ENCODE measurements at regions not wholly inside any gene's neighbourhood (a gene's known extent, or its start where the extent isn't known, plus 50 kb on each side); places are given as distances from the start of the nearest gene placed in this dataset.

GRCh38 chr10:21304608-21305007 is 220.9 kb downstream of the SKIDA1 start:
- POLR2A ChIA-PET: interaction anchor here (1.6 kb wide), 1 partner anchor 11 kb away, joined by 3 read pairs; no protein-coding TSS in a partner anchor
- Mint-ChIP-seq H3K27me3 (ENCODE audit: insufficient read depth, unreplicated experiment) (no peaks in the 10 kb centered on the region), H3K4me1 (ENCODE audit: insufficient read depth, unreplicated experiment) (peaks cover 11% of the 10 kb centered on the region), H3K27ac (ENCODE audit: low read depth, unreplicated experiment) (no peak overlapping the region), H3K9me3 (ENCODE audit: unreplicated experiment) (no peaks in the 10 kb centered on the region), H3K4me3 (ENCODE audit: unreplicated experiment) (no peak overlapping the region), H3K36me3 (ENCODE audit: insufficient read depth, unreplicated experiment) (no peaks in the 10 kb centered on the region)
- no peak for TF ChIP-seq CTCF (IDR thresholded peaks at IDR 0.05; ENCODE audit: unreplicated experiment)
- DNase-seq (ENCODE audit: unreplicated experiment): no peak
- CTCF ChIA-PET: no interaction called here
- BruUV-seq (replicated peaks): no TSS peak
- intact Hi-C loops (cut with micrococcal nuclease): no loop called here

- Mint-ChIP-seq H3K27ac (ENCODE audit: low read depth, unreplicated experiment) (no peak overlapping the region), H3K4me3 (ENCODE audit: unreplicated experiment) (no peak overlapping the region)
Observed at GRCh38 chr10:21304198-21304597, 221.3 kb downstream of the SKIDA1 start.

GRCh38 chr10:21300551-21300950 is 224.9 kb downstream of the SKIDA1 start:
- no peak for TF ChIP-seq CTCF (IDR thresholded peaks at IDR 0.05; ENCODE audit: unreplicated experiment)
- CTCF ChIA-PET: interaction anchor here (0.6 kb wide), 2 partner anchors 29 to 58 kb away, joined by 3 read pairs; no protein-coding TSS in a partner anchor
- peaks cover 16% of the 10 kb centered on the region for H3K4me1 Mint-ChIP-seq (ENCODE audit: insufficient read depth, unreplicated experiment)
- no peaks in the 10 kb centered on the region for H3K9me3 Mint-ChIP-seq (ENCODE audit: unreplicated experiment)
- no peaks in the 10 kb centered on the region for H3K36me3 Mint-ChIP-seq (ENCODE audit: insufficient read depth, unreplicated experiment)
- no peak overlapping the region for H3K27ac Mint-ChIP-seq (ENCODE audit: low read depth, unreplicated experiment)
- POLR2A ChIA-PET: no interaction called here
- intact Hi-C loops (cut with micrococcal nuclease): no loop called here
- H3K4me3 Mint-ChIP-seq (ENCODE audit: unreplicated experiment): no peak overlapping the region
- no TSS peak for BruUV-seq (replicated peaks)
- no peak for DNase-seq (ENCODE audit: unreplicated experiment)
- H3K27me3 Mint-ChIP-seq (ENCODE audit: insufficient read depth, unreplicated experiment): no peaks in the 10 kb centered on the region

More at GRCh38 chr10:21304198-21304597, 221.3 kb downstream of the SKIDA1 start:
- ChIA-PET CTCF (interaction anchor here (0.6 kb wide), 1 partner anchor 269 kb away, joined by 5 read pairs; no protein-coding TSS in a partner anchor), POLR2A (no interaction called here)
- no TSS peak for BruUV-seq (replicated peaks)
- H3K36me3 Mint-ChIP-seq (ENCODE audit: insufficient read depth, unreplicated experiment): no peaks in the 10 kb centered on the region
- H3K9me3 Mint-ChIP-seq (ENCODE audit: unreplicated experiment): no peaks in the 10 kb centered on the region
- DNase-seq (ENCODE audit: unreplicated experiment): no peak
- H3K27me3 Mint-ChIP-seq (ENCODE audit: insufficient read depth, unreplicated experiment): no peaks in the 10 kb centered on the region
- no peak for TF ChIP-seq CTCF (IDR thresholded peaks at IDR 0.05; ENCODE audit: unreplicated experiment)
- peaks cover 11% of the 10 kb centered on the region for H3K4me1 Mint-ChIP-seq (ENCODE audit: insufficient read depth, unreplicated experiment)
- intact Hi-C loops (cut with micrococcal nuclease): no loop called here

- ChIA-PET POLR2A (no interaction called here), CTCF (interaction anchor here (1.0 kb wide), 1 partner anchor 36 kb away, joined by 3 read pairs; no protein-coding TSS in a partner anchor)
- H3K4me1 Mint-ChIP-seq (ENCODE audit: insufficient read depth, unreplicated experiment): peaks cover 17% of the 10 kb centered on the region
- DNase-seq (ENCODE audit: unreplicated experiment): no peak
- no peak for TF ChIP-seq CTCF (IDR thresholded peaks at IDR 0.05; ENCODE audit: unreplicated experiment)
- H3K4me3 Mint-ChIP-seq (ENCODE audit: unreplicated experiment): no peak overlapping the region
- no TSS peak for BruUV-seq (replicated peaks)
- no peak overlapping the region for H3K27ac Mint-ChIP-seq (ENCODE audit: low read depth, unreplicated experiment)
- intact Hi-C loops (cut with micrococcal nuclease): no loop called here
- H3K27me3 Mint-ChIP-seq (ENCODE audit: insufficient read depth, unreplicated experiment): no peaks in the 10 kb centered on the region
- no peaks in the 10 kb centered on the region for H3K9me3 Mint-ChIP-seq (ENCODE audit: unreplicated experiment)
- H3K36me3 Mint-ChIP-seq (ENCODE audit: insufficient read depth, unreplicated experiment): no peaks in the 10 kb centered on the region
Observed at GRCh38 chr10:21299330-21299729, 226.2 kb downstream of the SKIDA1 start.

Measured in MCF 10A (cell line).